ENCODE measurements at regions not wholly inside any gene's neighbourhood (a gene's known extent, or its start where the extent isn't known, plus 50 kb on each side); places are given as distances from the start of the nearest gene placed in this dataset.
"Not testable (repeated sequence)": the region's sequence is repeated elsewhere in the genome, so short reads cannot be mapped to it uniquely, and the experiment has no call there.

DNA sequence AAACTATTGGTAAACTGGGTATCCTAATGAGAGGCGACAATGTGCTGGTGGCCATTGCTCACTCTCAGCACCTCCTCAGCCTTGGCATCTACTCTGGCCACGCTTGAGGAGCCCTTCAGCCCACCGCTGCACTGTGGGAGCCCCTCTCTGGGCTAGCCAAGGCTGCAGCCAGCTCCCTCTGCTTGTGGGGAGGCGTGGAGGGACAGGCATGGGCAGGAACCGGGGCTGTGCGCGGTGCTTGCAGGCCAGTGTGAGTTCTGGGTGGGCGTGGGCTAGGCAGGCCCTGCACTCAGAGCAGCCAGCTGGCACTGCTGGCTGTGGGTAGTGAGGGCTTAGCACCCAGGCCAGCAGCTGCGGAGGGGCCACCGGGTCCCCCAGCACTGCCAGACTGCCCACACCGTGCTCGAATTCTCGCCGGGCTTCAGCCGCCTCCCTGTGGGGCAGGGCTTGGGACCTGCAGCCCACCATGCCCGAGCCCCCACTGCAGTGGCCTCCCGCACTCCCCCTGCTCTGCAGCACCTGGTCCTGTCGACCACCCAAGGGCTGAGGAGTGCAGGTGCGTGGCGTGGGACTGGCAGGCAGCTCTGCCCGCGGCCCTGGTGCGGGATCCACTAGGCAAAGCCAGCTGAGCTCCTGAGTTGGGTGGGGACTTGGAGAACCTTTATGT lies 575.9 kb upstream of the ANO3 start:
- DNase-seq (ENCODE audit: low read depth) = no peak

DNA sequence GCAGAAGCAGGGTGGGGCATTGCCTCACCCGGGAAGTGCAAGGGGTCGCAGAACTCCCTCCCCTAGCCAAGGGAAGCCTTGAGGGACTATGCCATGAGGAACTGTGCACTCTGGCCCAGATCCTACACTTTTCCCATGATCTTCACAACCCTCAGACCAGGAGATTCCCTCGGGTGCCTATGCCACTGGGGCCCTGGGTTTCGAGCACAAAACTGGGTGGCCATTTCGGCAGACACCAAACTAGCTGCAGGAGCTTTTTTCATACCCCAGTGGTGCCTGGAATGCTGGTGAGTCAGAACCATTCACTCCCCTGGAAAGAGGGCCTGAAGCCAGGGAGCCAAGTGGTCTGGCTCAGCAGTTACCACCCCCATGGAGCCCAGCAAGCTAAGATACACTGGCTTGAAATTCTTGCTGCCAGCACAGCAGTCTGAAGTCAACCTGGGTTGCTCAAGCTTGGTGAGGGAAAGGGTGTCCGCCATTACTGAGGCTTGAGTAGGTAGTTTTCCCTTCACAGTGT lies 573.7 kb upstream of the ANO3 start:
- DNase-seq (ENCODE audit: low read depth) = no peak

DNA sequence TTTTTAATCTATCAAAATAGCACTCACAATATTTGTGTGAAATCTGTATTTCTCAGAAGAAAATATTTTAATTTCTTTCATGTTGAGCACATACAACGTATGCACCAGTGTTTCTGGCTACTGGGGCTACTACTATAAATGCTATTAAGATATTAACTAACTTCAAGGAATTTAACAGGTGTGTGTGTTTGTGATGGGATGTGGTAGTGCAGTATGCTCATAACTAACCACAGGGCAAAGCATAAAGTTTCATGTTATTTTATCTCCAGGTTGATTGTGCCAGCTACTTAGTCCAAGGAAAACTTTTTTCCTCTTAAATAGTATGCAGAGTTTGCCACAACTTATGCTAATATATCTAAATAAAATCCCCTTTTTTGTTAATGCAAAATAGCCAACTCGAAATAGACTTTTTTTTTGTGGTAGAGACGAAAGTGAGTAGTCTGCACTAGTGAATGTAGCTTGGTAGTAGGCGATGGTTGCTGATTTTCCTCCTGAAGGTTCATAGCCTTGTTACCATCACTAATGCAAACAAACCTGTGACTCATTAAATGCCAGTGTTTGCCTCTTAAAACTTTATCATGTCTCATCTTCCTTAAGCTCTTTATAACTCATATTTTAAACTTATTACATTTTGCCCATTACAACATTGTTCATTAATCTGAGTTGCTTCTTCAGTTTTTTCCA lies 565.5 kb upstream of the ANO3 start:
- no peak for DNase-seq (ENCODE audit: low read depth)

DNA sequence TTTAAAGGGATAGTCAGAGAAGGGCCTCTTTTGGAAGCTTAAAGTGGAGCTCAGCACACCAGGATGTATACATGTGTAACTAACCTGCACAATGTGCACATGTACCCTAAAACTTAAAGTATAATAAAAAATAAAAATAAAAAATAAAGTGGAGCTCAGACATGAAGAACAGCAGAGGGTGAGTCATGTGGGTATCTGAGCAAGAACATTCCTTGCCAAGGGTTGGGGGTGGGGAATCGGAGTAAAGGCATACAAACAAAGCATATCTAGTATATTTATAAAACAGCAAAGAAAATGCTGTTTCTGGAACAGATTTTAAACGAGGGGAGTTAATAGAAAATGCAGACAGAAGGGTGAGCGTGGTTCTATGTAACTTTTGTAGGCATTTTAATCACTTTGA lies 562.6 kb upstream of the ANO3 start:
- DNase-seq (ENCODE audit: low read depth) = no peak

DNA sequence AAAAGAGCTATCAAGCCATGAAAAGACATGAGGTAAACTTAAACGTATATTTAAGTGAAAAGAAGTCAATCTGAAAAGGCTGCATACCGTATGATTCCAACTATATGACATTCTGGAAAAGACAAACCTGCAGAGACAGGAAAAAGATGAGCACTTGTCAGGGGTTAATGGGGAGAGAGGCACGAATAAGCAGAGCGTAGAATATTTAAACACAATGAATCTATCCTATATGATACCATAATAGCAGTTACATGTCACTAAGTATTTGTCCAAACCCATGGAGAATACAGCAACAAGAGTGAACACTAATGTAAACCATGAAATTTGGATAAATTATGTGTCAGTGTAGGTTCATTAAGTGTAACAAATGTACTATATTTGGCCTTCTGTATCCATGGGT lies 560.3 kb upstream of the ANO3 start:
- DNase-seq (ENCODE audit: low read depth) = no peak

DNA sequence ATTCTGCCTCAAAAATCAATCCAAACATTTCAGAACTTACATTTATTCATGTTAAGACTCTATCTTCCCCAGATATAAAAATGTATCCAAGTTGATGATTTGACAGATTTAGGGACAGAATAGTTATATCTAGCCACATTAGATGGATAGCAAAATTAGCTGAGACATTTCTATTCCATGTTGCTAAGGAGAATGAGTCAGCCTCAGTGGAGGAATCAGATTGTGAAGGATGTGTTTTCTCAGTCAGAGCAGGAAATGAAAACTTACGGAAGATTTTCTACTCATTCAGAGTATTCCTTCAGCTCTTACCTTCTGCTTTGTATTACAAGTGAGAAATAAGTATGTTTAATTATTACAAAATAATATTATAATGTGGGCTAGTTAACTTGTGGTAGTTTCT lies 556.3 kb upstream of the ANO3 start:
- no peak for DNase-seq (ENCODE audit: low read depth)

DNA sequence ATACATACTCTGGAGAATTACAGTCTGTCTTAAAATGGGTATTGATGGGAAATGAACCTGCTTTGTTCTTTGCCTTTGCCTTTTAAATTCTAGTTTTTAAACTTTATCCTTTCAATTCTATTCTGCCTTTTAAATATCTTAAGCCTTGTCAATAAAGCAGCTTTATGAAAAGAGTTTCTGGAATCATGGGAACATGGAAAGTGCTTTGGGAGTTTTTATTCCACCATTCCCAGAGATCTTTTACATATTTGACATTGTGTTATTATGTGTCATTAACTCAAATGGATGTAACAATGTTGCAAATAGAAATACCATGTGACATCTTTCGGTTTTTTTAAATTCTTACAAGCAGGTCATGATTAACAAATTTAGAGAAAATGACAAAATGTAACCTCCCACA lies 555.7 kb upstream of the ANO3 start:
- DNase-seq (ENCODE audit: low read depth) = no peak

DNA sequence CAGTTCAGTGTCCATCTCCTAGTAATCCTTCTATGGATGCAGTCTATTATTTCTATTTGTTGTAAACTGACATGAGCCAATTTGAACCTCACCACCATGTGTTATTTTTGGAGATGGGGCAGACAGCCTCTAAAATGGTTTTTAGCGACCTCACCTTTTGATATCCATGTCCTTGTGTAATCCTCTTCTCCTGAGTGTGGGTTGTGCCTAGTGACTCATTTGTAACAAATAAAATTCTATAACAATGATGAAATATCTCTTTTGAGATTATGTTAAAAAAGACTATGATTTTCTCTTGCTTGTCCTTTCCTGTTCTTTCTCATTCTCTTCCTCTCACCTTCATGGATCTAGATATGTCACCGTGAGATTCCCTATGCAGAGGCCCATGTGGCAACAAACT lies 554.6 kb upstream of the ANO3 start:
- no peak for DNase-seq (ENCODE audit: low read depth)

DNA sequence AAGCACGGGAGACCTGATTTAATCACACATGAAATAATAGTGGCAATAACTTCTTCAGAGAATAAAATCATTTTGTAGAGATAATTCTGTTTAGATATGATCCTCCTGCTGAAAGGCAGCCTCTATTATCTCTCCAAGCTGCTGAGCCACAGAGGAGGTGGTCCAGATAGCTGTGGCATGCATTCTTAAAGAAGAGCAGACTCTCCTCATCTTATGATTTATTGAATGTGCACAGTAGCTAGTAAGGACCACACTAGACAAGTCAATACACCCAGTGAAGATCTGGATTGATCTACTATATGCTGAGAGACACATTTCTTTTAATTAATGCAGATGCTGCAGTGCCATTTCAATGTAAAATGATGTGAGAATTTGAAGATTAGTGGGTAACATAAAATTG lies 552.9 kb upstream of the ANO3 start:
- no peak for DNase-seq (ENCODE audit: low read depth)

DNA sequence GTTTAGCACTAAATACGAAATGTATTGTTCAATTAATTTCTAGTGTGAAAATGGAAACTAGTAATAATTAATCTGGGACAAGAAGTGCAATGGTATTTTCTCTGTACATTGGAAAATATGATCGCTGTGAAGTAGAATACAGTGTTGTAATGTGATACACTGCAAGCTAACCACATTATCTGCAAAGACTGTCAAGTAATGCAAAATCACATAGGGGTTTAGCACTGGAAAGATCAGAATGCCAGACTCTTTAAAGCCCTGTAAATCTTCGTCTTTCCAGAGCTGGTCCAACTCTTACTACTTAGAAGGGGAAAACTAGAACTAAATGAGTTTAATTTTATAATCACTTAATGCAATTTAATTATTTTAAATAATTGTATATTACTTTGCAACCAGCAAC lies 544.5 kb upstream of the ANO3 start:
- no peak for DNase-seq (ENCODE audit: low read depth)

DNA sequence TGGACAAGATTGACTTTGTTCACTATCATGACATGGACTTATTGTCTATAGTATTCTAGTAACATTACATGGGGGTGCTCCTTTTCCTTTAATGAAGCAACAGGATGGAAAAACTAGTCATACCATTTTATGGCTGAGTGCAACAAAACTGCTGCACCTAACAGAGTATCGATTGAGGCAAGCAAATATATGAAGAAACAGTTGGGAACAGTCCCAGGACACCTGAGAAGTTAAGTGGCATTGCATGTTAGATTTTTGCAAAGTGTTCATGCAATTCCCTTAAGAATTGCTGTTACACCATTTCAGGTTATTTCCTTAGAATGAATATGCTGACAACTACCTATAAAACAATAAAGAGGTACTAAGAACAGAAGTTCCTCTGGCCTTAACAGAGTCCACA lies 541.5 kb upstream of the ANO3 start:
- no peak for DNase-seq (ENCODE audit: low read depth)

DNA sequence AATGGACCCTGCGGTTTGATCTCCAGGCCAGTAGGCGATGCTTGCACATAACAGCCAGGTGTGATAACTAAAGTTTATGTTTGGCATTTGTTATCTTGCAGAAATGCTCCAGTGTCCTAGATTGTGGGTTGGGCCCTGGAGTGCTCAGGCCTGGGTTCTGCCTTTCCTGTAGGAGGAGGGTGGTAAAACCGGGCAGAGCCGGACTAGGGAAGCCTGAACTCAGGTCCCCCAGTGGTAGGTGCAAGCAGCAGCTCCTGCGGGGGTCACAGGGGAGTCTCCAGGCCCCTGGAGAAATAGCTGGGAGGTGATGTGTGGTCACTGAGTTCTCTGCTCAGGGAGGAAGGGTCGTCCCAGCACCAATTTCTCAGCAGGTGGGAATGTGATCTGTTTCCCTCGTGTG lies 538.3 kb upstream of the ANO3 start:
- no peak for DNase-seq (ENCODE audit: low read depth)

DNA sequence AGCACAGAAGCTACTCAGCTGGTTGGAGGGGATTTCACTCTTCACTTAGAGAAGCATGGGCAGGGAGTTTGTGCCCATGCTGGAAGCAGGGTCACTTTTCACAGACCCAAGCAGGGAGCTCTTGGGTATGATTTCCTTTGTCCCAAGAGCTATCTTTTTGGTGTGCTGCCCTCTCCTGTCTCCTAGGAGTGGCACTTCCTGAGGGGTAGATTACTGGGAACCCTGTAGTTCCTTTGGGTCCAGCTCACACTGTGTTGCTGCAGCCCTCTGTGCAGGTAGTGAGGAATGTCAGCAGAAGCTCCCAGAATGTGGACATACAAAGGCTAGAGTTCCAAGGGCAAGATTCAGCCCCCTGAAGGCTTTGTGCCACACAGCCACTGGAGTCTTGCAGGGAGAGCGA lies 537.1 kb upstream of the ANO3 start:
- no peak for DNase-seq (ENCODE audit: low read depth)

DNA sequence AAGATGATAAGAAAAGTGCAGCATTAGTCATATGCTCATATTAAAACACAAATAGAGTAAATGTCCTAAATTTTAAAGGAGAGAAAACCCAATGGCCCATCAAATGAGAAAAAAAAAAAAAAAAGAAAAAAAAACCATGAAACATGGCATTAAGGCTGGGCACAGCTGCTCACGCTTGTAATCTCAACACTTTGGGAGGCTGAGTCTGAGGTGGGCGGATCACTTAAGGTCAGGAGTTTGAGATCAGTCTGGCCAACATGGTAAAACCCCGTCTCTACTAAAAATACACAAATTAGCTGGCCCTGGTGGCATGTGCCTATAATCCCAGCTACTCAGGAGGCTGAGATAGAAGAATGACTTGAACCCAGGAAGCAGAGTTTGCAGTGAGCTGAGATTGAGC lies 515.5 kb upstream of the ANO3 start:
- DNase-seq (ENCODE audit: low read depth) = no peak

DNA sequence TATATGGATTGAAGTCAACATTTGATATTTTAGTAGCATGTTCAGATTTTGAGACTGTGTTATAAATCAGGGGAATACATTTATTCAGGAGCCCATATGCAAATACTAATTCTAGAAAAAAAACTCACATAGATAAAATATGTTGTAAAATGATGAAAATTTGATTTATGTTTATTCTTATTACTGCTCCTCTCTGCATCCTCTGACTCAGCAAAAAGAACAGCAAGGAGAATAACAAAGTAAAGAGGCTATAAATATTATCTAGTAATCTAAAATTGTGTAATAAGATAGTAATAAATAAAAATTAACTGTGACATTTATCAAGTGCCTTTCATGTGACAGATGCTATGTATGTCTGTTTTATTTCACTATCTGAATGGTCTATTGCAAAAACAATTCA lies 507.2 kb upstream of the ANO3 start:
- DNase-seq (ENCODE audit: low read depth) = no peak

DNA sequence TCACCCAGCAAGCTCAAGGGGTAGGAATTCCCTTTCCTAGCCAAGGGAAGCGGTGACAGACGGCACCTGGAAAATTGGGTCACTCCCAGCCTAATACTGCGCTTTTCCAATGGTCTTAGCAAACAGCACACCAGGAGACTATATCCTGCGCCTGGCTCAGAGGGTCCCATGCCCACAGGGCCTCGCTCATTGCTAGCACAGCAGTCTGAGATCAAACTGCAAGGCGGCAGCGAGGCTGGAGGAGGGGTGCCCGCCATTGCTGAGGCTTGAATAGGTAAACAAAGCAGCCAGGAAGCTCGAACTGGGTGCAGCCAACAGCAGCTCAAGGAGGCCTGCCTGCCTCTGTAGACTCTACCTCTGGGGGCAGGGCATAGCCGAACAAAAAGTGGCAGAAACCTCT lies 500.4 kb upstream of the ANO3 start:
- DNase-seq (ENCODE audit: low read depth) = not testable (repeated sequence)

DNA sequence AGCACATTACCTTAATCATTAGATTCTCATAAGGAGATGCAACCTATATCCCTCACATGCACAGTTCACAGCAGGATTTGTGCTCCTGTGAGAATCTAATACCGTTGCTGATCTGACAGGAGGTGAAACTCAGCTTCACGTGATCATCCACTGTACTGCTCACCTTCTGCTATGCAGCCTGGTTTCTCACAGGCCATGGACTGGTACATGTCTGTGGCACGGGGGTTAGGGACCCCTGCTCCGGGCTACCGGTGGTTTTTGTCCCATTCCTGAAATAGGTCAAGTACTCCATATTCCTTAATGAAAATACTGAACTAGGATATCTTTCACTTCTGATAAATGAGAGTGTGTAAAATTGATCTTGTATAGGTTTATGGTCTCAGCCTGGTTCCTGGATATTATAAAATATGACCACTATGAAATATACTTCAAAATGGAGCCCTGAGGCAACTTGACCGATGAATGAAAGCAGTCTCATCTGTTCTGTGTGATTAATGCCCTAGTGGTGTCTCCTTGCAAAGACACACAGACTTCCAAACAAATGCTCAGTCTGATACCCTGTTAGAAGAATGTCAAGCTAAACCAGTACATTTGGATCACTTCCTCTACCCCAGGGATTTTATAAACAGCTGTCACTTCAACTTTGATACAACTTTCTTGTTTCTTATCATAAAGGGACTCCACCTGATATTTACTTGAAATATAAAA lies 492.9 kb upstream of the ANO3 start:
- DNase-seq (ENCODE audit: low read depth) = no peak

DNA sequence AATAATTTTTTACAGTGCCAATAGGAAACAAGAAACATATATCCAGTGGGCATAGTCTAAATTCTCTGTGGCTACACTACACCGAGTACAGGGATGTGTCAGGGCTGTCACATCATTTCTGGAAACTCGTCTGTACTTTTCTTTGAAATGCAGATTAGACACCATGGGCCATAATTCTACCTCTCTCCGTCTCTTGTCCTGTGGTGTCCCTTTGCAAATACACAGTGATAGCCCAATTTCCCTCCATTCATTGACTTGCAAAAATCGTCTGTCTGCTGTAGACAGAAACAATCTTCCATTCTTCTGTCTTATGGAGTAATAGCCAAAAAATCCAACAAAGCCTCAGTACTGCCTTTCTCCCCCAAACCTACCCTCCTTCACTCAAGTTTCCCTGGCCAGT lies 487.1 kb upstream of the ANO3 start:
- no peak for DNase-seq (ENCODE audit: low read depth)

DNA sequence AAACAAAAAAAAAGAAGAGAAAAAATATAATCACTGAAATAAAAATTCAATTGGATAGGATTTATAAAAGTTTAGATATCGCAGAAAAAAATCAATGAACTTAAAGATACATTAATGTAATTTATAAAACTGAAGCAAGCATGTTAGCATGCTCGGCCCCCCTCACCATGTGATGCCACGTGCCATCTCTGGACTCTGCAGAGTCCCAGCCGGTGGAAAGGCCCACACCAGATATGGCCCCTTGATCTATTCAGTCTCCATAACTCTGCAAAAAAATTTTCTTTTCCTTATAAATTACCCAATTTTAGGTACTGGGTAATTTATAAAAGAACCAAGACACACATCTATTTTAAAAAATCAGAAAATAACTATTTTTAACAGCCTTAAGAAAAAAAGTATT lies 476.0 kb upstream of the ANO3 start:
- no peak for DNase-seq (ENCODE audit: low read depth)

DNA sequence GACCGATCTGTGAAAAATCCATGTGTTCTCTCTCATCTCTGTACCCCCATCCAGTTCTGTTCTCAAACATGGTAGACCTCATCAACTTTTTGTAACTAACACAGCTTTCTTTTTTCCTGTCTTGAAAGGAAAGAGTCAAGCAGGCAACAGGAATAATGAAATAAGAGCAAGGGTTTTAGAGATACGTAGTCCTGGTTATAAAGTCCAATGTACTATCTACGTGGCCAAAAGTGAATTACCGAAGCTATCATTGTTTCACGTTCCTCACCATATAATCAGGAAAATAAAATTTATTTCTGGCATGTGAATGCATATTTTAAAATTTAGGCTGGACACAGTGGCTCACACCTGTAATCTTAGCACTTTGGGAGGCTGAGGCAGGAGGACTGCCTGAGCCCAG lies 472.2 kb upstream of the ANO3 start:
- no peak for DNase-seq (ENCODE audit: low read depth)

DNA sequence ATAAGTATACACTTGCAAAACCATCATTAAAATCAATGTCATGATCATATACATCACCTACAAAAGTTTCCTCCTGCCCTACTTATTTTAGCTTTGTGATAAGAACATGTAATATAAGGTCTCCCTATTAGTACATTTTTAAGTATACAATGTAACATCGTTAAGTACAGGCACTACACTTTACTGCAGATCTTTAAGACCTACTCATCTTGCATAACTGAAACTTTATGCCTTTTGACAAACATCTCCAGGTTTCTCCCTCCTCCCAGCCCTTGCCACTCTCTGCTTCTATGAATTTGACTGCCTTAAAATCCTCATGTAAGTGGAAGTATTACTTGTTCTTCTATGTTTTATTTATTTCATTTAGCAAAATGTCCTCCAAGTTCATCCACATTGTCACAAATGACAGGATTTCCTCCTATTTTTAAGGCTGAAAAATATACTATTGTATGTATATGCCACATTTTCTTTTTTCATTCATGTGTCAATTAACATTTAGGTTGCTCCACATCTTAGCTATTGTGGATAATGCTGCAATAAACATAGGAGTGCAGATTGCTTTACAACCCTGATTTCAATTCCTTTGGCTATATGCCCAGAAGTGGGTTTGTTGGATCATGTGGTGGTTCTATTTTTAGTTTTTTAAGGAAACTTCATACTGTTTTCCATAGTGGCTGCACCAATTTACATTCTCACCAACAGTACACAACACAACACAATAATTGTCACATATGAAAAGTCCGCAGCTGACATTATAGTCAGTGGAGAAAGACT lies 471.1 kb upstream of the ANO3 start:
- no peak for DNase-seq (ENCODE audit: low read depth)

DNA sequence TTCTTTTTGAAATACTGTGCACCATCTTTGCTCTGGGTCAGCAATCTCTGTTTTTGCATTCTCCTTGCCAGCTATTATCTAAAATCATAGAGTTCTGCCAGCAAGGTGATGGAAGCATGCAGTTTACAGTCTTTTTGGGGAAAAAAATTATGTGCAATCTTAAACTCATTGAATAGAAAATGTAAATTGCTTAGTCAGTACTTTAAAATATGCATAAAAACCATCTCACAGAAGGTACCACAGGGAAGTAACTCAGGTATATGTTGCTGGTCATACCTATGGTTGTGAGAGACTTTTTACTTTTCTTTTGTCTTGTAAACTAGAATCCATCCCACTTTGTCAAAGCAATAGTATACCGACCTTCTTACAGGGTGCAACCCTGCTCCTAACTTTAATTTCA lies 469.8 kb upstream of the ANO3 start:
- no peak for DNase-seq (ENCODE audit: low read depth)

Data from Daoy (cell line).